Upper lobe of right lung (tissue), 1 donor: ENCODE measurements at regions not wholly inside any gene's neighbourhood (a gene's known extent, or its start where the extent isn't known, plus 50 kb on each side); places are given as distances from the start of the nearest gene placed in this dataset.
"Not testable (repeated sequence)": the region's sequence is repeated elsewhere in the genome, so short reads cannot be mapped to it uniquely, and the experiment has no call there.

Experiments
- ATAC-seq: fragments of 200-7000 bp; cut with Tn5 transposase; one replicate; pipeline ENCODE4 v1.9.1; 2020; ENCODE audit warnings: mild to moderate bottlenecking, moderate library complexity
- DNase-seq: peaks from one replicate; pipeline ENCODE4 v3.0.0-alpha.2; 2020
- H3K27ac ChIP-seq: fragments of 200-600 bp; one replicate; pipeline ENCODE4 v1.8.0; 2022
- H3K27me3 ChIP-seq: fragments of 200-600 bp; one replicate; pipeline ENCODE4 v1.8.0; 2022; ENCODE audit warnings: mild to moderate bottlenecking
- H3K36me3 ChIP-seq: fragments of 200-600 bp; one replicate; pipeline ENCODE4 v1.8.0; 2022
- H3K4me1 ChIP-seq: fragments of 200-600 bp; one replicate; pipeline ENCODE4 v1.8.0; 2022
- H3K4me3 ChIP-seq: fragments of 200-600 bp; one replicate; pipeline ENCODE4 v1.8.0; 2022; ENCODE audit warnings: mild to moderate bottlenecking
- H3K9me3 ChIP-seq: fragments of 200-600 bp; one replicate; pipeline ENCODE4 v1.8.0; 2022
- CTCF ChIP-seq: fragments of 200-600 bp; IDR thresholded peaks from one replicate; pipeline ENCODE4 v1.8.0; 2022; ENCODE audit warnings: antibody characterized with exemption
- intact Hi-C: fragments of 100-400 bp; cut with DNase I; formaldehyde crosslinking; loops from one replicate; pipeline ENCODE4 v1.11.0; 2022
- donor health status: DM: no; HTN: yes; CAD: no; lungs with severe emphysema.

- Histone ChIP-seq H3K27me3 (no peaks in the 10 kb centered on the region), H3K4me3 (no peak overlapping the region), H3K4me1 (no peaks in the 10 kb centered on the region), H3K36me3 (no peaks in the 10 kb centered on the region), H3K27ac (no peak overlapping the region), H3K9me3 (no peaks in the 10 kb centered on the region)
- no peak for DNase-seq
- TF ChIP-seq CTCF: no peak
- intact Hi-C loops: no loop called here
- no peak for ATAC-seq
Measured at GRCh38 chr12:25319233-25319984, 68.7 kb upstream of the KRAS start.

DNA sequence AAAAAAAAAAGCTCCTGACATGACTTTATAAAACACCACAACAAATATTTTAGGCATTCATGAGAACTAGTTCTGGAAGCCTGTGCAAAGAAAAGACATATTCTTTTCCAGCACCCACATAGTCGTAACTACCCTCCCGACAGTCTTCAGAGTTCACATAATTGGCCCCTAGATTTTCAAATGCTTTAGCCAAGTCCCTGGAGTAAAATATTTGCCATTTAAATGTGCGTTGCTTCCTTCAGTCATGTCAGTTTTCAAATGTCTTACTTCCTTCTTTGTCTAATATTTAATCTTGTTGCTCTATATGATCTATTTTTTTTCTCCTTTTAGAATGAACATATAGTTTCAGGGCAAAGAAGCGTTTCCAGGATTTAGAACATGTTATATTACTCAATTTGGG lies 66.8 kb upstream of the KRAS start:
- ATAC-seq (no peak), DNase-seq (no peak)
- Histone ChIP-seq H3K4me1 (no peaks in the 10 kb centered on the region), H3K36me3 (no peaks in the 10 kb centered on the region), H3K4me3 (no peak overlapping the region), H3K27ac (no peak overlapping the region), H3K27me3 (no peaks in the 10 kb centered on the region), H3K9me3 (no peaks in the 10 kb centered on the region)
- TF ChIP-seq CTCF: no peak
- intact Hi-C loops: no loop called here

GRCh38 chr12:25315388-25315787 lies 64.7 kb upstream of the KRAS start:
- H3K4me1 ChIP-seq: no peaks in the 10 kb centered on the region
- H3K4me3 ChIP-seq: no peak overlapping the region
- H3K27ac ChIP-seq: no peak overlapping the region
- ATAC-seq (no peak), DNase-seq (no peak)
- intact Hi-C loops: no loop called here
- no peaks in the 10 kb centered on the region for H3K27me3 ChIP-seq
- TF ChIP-seq CTCF: no peak
- H3K36me3 ChIP-seq: no peaks in the 10 kb centered on the region
- no peaks in the 10 kb centered on the region for H3K9me3 ChIP-seq

- not testable (repeated sequence) for ATAC-seq, H3K36me3 ChIP-seq, H3K27me3 ChIP-seq
Measured at GRCh38 chr12:25313266-25313990, 62.7 kb upstream of the KRAS start.

DNA sequence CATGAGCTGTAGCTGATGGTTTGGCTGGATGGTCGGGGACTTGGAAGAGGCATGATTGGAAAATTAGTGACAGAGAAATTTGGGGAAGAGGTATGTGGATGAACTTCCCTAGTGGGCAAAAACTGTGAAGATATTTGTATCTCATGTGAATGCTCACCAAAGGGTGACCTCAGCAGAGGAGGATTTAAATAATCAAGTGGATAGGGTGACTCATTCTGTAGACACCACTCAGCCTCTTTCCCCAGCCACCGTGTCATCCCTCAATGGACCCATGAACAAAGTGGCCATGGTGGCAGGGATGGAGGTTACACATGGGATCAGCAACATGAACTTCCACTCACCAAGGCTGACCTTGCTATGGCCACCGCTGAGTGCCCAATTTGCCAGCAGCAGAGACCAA lies 60.8 kb upstream of the KRAS start:
- Histone ChIP-seq H3K27ac (no peak overlapping the region), H3K4me3 (no peak overlapping the region), H3K9me3 (no peaks in the 10 kb centered on the region), H3K36me3 (no peaks in the 10 kb centered on the region), H3K27me3 (no peaks in the 10 kb centered on the region), H3K4me1 (no peaks in the 10 kb centered on the region)
- intact Hi-C loops: no loop called here
- TF ChIP-seq CTCF: no peak
- DNase-seq: no peak
- ATAC-seq: no peak

More at GRCh38 chr12:25313266-25313990, 62.7 kb upstream of the KRAS start:
- H3K4me1 ChIP-seq, H3K27ac ChIP-seq, H3K4me3 ChIP-seq, H3K9me3 ChIP-seq, DNase-seq, intact Hi-C loops: not testable (repeated sequence)

- H3K27ac ChIP-seq, H3K9me3 ChIP-seq, H3K27me3 ChIP-seq, DNase-seq, H3K4me3 ChIP-seq, intact Hi-C loops, H3K36me3 ChIP-seq, H3K4me1 ChIP-seq, ATAC-seq: not testable (repeated sequence)
Measured at GRCh38 chr12:25310071-25310470, 59.3 kb upstream of the KRAS start.
